Glutamatergic neuron (in vitro differentiated cells): ENCODE measurements at regions not wholly inside any gene's neighbourhood (a gene's known extent, or its start where the extent isn't known, plus 50 kb on each side); places are given as distances from the start of the nearest gene placed in this dataset.
"Not testable (repeated sequence)": the region's sequence is repeated elsewhere in the genome, so short reads cannot be mapped to it uniquely, and the experiment has no call there.

Experiments
- DNase-seq: peaks from one replicate; pipeline ENCODE4 v3.0.0; 2022
- H3K27ac Mint-ChIP-seq: one replicate; pipeline ENCODE4 v1.8.0; 2020; ENCODE audit warnings: mild to moderate bottlenecking, mixed read lengths, inconsistent platforms; ENCODE audit not compliant: unreplicated experiment
- H3K27me3 Mint-ChIP-seq: one replicate; pipeline ENCODE4 v1.8.0; 2020; ENCODE audit warnings: mild to moderate bottlenecking, moderate library complexity, mixed read lengths, inconsistent platforms; ENCODE audit not compliant: unreplicated experiment
- H3K36me3 Mint-ChIP-seq: one replicate; pipeline ENCODE4 v1.8.0; 2020; ENCODE audit warnings: mild to moderate bottlenecking, mixed read lengths, inconsistent platforms; ENCODE audit not compliant: unreplicated experiment
- H3K4me1 Mint-ChIP-seq: one replicate; pipeline ENCODE4 v1.8.0; 2020; ENCODE audit warnings: mild to moderate bottlenecking, low read depth, mixed read lengths, inconsistent platforms; ENCODE audit not compliant: unreplicated experiment
- H3K4me3 Mint-ChIP-seq: one replicate; pipeline ENCODE4 v1.8.0; 2020; ENCODE audit warnings: mild to moderate bottlenecking, mixed read lengths, inconsistent platforms; ENCODE audit not compliant: unreplicated experiment
- H3K9me3 Mint-ChIP-seq: one replicate; pipeline ENCODE4 v1.8.0; 2020; ENCODE audit warnings: mild to moderate bottlenecking, moderate library complexity, mixed read lengths, inconsistent platforms; ENCODE audit not compliant: unreplicated experiment
- CTCF ChIP-seq: fragments of 200-600 bp; sonication (generic); IDR thresholded peaks from one replicate; pipeline ENCODE4 v1.5.0; 2021; ENCODE audit not compliant: partially characterized antibody, unreplicated experiment

- peaks cover 15% of the 10 kb centered on the region for H3K36me3 Mint-ChIP-seq
- no peaks in the 10 kb centered on the region for H3K9me3 Mint-ChIP-seq
- H3K4me1 Mint-ChIP-seq: peaks cover under 1% of the 10 kb centered on the region
- peaks cover 4% of the 10 kb centered on the region for H3K27me3 Mint-ChIP-seq
- no peak for DNase-seq
- H3K4me3 Mint-ChIP-seq: no peak overlapping the region
- no peak for TF ChIP-seq CTCF
- H3K27ac Mint-ChIP-seq: no peak overlapping the region
Measured at GRCh38 chr13:59404331-59404730, 759.4 kb downstream of the DIAPH3 start.

GRCh38 chr13:59407251-59407650, 756.5 kb downstream of the DIAPH3 start:
- not testable (repeated sequence) for H3K4me1 Mint-ChIP-seq, H3K4me3 Mint-ChIP-seq, H3K9me3 Mint-ChIP-seq, H3K27me3 Mint-ChIP-seq, DNase-seq, H3K27ac Mint-ChIP-seq
- H3K36me3 Mint-ChIP-seq: peaks cover 15% of the 10 kb centered on the region

- Mint-ChIP-seq H3K9me3 (no peaks in the 10 kb centered on the region), H3K4me1 (peaks cover 4% of the 10 kb centered on the region), H3K36me3 (peaks cover 9% of the 10 kb centered on the region), H3K4me3 (no peak overlapping the region), H3K27ac (no peak overlapping the region), H3K27me3 (peaks cover 4% of the 10 kb centered on the region)
- no peak for DNase-seq
- TF ChIP-seq CTCF: no peak
Measured at GRCh38 chr13:59408738-59409137, 755.0 kb downstream of the DIAPH3 start.

- Mint-ChIP-seq H3K27me3 (peaks cover 4% of the 10 kb centered on the region), H3K9me3 (no peaks in the 10 kb centered on the region), H3K36me3 (peaks cover 9% of the 10 kb centered on the region), H3K4me1 (peaks cover 4% of the 10 kb centered on the region), H3K27ac (no peak overlapping the region), H3K4me3 (no peak overlapping the region)
- no peak for TF ChIP-seq CTCF
- no peak for DNase-seq
Measured at GRCh38 chr13:59409211-59409610, 754.5 kb downstream of the DIAPH3 start.

GRCh38 chr13:59409634-59410200, 754.0 kb downstream of the DIAPH3 start:
- Mint-ChIP-seq H3K27ac (no peak overlapping the region), H3K9me3 (no peaks in the 10 kb centered on the region), H3K4me1 (peaks cover 4% of the 10 kb centered on the region), H3K36me3 (peaks cover 9% of the 10 kb centered on the region), H3K4me3 (no peak overlapping the region), H3K27me3 (peaks cover 4% of the 10 kb centered on the region)
- TF ChIP-seq CTCF: no peak
- no peak for DNase-seq
